ENCODE measurements at regions not wholly inside any gene's neighbourhood (a gene's known extent, or its start where the extent isn't known, plus 50 kb on each side); places are given as distances from the start of the nearest gene placed in this dataset.

DNA sequence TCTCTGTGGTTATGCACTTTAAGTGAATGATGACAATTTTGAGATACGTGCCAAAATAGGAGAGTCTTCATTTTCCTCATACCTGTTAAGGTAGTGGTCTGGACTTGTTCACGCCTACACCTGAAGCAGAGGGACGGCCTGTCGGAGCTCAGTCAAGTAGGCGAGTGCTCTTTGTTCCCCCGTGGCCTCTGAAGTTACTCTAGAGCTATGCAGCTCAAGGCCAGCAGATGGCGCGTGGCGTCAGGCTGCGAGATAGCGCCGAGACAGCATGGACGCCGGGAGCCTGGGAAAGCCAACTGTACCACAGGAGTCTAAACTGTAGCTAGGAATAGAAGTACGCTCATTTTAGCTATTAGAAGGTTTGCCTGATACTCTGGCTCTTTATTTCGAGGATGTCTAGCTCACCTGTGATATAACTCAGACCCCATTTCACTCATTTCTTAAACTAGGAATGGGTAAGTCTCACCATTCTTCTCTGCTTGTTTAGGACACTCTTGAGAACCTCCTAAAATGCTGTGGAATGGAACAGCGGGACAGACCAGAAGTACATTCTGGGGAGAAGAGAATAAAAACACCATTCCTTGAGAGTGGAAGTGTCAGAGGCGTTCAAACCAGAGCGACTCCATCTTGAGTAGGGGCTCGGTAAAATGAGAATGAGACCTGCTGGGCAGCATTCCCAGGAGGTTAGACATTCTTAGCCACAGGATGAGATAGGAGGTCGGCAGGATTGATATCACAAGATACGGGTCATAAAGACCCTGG lies 267.4 kb upstream of the HMGA2 start:
- peaks cover 14% of the 10 kb centered on the region for H3K36me3 Mint-ChIP-seq (ENCODE audit: low read depth)
- H3K9me3 Mint-ChIP-seq = peaks cover 26% of the 10 kb centered on the region
- H3K27ac Mint-ChIP-seq = no peak overlapping the region
- H3K27me3 Mint-ChIP-seq (ENCODE audit: low read depth, poor library complexity) = peaks cover 12% of the 10 kb centered on the region
- peak; percentile 79 for DNase-seq
- TF ChIP-seq, protein P1, sequence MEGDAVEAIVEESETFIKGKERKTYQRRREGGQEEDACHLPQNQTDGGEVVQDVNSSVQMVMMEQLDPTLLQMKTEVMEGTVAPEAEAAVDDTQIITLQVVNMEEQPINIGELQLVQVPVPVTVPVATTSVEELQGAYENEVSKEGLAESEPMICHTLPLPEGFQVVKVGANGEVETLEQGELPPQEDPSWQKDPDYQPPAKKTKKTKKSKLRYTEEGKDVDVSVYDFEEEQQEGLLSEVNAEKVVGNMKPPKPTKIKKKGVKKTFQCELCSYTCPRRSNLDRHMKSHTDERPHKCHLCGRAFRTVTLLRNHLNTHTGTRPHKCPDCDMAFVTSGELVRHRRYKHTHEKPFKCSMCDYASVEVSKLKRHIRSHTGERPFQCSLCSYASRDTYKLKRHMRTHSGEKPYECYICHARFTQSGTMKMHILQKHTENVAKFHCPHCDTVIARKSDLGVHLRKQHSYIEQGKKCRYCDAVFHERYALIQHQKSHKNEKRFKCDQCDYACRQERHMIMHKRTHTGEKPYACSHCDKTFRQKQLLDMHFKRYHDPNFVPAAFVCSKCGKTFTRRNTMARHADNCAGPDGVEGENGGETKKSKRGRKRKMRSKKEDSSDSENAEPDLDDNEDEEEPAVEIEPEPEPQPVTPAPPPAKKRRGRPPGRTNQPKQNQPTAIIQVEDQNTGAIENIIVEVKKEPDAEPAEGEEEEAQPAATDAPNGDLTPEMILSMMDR (IDR thresholded peaks at IDR 0.05) = peak; percentile 86
- peaks cover 8% of the 10 kb centered on the region for H3K4me1 Mint-ChIP-seq
- H3K4me3 Mint-ChIP-seq = no peak overlapping the region

DNA sequence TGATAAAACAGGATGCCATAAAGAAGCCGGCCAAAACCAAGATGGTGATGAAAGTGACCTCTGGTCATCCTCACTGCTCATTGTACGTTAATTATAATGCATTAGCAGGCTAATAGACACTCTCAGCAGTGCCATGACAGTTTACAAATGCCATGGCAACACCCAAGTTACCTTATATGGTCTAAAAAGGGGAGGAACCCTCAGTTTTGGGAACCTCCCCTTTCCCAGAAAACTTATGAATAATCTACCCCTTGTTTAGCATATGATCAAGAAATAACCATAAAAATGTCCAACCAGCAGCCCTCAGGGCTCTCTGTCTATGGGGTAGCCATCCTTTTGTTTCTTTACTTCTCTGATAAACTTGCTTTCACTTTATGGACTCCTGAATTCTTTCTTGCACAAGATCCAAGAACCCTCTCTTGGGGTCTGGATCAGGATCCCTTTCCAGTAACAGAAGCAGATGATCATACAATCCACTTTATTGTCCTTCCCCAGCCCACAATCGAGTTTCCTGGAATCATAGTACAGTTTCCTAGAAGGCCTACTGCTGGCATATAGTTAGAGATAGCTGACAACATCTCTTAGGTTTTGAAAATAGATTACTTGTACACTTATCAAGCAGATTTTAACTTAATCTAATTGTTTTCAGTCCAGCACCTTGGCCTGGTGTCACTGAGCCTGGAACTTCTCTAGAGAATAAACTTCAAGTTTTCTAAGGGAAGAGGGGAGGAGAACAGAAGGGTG lies 266.7 kb upstream of the HMGA2 start:
- Mint-ChIP-seq H3K4me1 (peaks cover 8% of the 10 kb centered on the region), H3K4me3 (no peak overlapping the region), H3K36me3 (ENCODE audit: low read depth) (peaks cover 14% of the 10 kb centered on the region), H3K9me3 (peaks cover 26% of the 10 kb centered on the region), H3K27me3 (ENCODE audit: low read depth, poor library complexity) (peaks cover 13% of the 10 kb centered on the region), H3K27ac (no peak overlapping the region)
- TF ChIP-seq, protein P1 (IDR thresholded peaks at IDR 0.05) = no peak
- DNase-seq = no peak

DNA sequence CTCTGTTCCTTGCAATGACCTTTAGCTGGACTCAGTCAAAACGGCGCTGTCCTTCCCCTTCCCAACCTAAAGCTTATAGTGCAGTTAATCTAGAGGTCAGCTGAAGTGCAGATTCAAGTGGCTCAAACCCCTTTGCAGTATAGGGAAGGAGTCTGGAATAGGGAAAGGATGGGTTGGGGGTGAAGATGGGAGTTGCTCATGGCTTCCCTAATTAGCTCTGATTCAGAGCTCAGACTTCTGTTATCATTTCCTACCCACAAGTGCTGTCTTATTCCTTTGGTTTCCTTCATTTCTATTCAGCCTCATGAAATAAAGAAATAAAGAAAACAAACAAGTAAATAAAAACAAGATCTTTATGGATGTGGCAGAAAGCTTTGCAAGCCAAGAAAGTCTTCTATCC lies 264.0 kb upstream of the HMGA2 start:
- H3K4me1 Mint-ChIP-seq = peaks cover 8% of the 10 kb centered on the region
- no peak overlapping the region for H3K4me3 Mint-ChIP-seq
- peaks cover 15% of the 10 kb centered on the region for H3K9me3 Mint-ChIP-seq
- H3K36me3 Mint-ChIP-seq (ENCODE audit: low read depth) = peaks cover 14% of the 10 kb centered on the region
- no peak for DNase-seq
- H3K27ac Mint-ChIP-seq = no peak overlapping the region
- TF ChIP-seq, protein P1 (IDR thresholded peaks at IDR 0.05) = no peak
- peaks cover 18% of the 10 kb centered on the region for H3K27me3 Mint-ChIP-seq (ENCODE audit: low read depth, poor library complexity)

DNA sequence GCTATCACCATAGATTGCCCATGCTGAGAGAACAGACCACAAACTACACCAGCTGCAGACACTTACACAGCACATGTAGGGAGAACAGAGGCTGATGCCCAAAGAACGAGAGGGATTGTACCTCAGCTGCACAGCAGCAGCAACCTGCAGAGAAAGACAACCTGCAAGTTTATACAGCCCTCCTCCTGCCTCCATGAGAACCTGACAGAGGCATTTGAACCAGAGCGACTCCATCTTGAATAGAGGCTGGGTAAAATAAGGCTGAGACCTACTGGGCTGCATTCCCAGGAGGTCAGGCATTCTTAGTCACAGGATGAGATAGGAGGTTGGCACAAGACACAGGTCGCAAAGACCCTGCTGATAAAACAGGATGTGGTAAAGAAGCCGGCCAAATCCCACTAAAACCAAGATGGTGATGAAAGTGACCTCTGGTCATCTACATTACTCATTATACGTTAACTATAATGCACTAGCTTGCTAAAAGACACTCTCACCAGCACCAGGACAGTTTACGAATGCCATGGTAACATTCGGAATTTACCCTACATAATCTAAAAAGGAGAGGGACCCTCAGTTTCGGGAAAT lies 262.4 kb upstream of the HMGA2 start:
- peaks cover 15% of the 10 kb centered on the region for H3K27me3 Mint-ChIP-seq (ENCODE audit: low read depth, poor library complexity)
- TF ChIP-seq, protein P1 (IDR thresholded peaks at IDR 0.05) = no peak
- H3K27ac Mint-ChIP-seq = no peak overlapping the region
- no peak for DNase-seq
- no peaks in the 10 kb centered on the region for H3K9me3 Mint-ChIP-seq
- H3K36me3 Mint-ChIP-seq (ENCODE audit: low read depth) = no peaks in the 10 kb centered on the region
- H3K4me3 Mint-ChIP-seq = no peak overlapping the region
- H3K4me1 Mint-ChIP-seq = peaks cover 3% of the 10 kb centered on the region

DNA sequence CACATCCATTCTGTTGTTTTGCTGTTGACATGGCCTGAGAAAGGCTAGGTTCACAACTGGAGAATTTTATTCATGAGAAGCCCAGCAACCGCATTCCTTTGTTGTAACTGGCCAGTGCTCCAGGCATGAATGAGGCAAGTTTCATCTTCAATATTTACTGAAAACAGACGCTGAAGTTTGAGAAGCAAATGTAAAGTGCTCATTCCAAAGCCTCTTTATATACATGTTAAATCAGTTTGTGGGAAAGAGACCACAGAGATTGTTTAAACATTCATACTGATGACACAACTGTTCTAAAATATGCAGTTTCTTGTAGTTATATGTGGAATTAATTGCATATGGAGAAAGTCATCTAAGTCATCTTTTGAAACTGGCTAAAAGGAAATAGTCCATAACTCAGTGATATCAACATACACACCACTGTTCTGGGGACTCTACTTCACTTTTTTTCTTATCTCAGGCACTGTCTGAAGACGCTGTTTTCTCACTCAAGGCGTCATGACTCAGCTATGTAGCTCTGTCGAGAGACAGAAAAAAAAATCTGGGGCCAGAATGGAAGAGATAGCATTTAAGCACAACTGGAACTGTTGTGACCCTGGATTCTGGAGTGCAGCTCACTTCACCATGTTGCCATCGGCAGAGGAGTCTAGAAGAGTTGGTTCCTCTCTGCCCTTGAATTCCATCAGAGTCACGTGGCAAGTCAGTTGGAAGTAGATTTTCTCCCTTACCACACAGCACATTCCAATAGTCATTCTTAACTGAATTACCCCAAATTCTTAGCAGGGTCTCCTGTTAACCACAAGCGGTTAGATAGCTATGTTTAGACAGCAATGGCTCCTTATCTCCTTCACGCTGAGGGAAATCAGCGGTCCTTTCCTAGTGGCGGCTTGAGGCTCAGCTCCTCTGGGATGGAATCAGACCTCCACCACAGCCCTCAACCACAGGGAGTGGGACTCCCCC lies 258.4 kb upstream of the HMGA2 start:
- Mint-ChIP-seq H3K9me3 (no peaks in the 10 kb centered on the region), H3K36me3 (ENCODE audit: low read depth) (no peaks in the 10 kb centered on the region), H3K4me3 (no peak overlapping the region), H3K27ac (no peak overlapping the region), H3K27me3 (ENCODE audit: low read depth, poor library complexity) (peaks cover 22% of the 10 kb centered on the region), H3K4me1 (no peaks in the 10 kb centered on the region)
- TF ChIP-seq, protein P1 (IDR thresholded peaks at IDR 0.05) = no peak
- no peak for DNase-seq

All from nephron progenitor cell (in vitro differentiated cells).